HL-60 (cell line): ENCODE measurements at regions not wholly inside any gene's neighbourhood (a gene's known extent, or its start where the extent isn't known, plus 50 kb on each side); places are given as distances from the start of the nearest gene placed in this dataset.

ENCODE experiments used
- CTCF ChIP-seq: IDR thresholded peaks from one replicate; pipeline ENCODE4 v1.5.1; 2011; ENCODE audit warnings: low read length, control low read depth, inconsistent platforms; ENCODE audit not compliant: insufficient read depth
- GABPA ChIP-seq: IDR thresholded peaks from 2 replicates; pipeline ENCODE4 v1.6.1; 2012; ENCODE audit warnings: low read depth
- POLR2AphosphoS5 ChIP-seq: IDR thresholded peaks from 2 replicates; pipeline ENCODE4 v1.6.1; 2012; ENCODE audit warnings: low read depth
- REST ChIP-seq: IDR thresholded peaks from 2 replicates; pipeline ENCODE4 v1.6.1; 2012; ENCODE audit warnings: low read depth; ENCODE audit not compliant: insufficient replicate concordance
- SPI1 ChIP-seq: IDR thresholded peaks from 2 replicates; pipeline ENCODE4 v1.6.1; 2012; ENCODE audit warnings: low read depth, mild to moderate bottlenecking, borderline replicate concordance

- TF ChIP-seq CTCF, result no peak
- no peak for TF ChIP-seq REST
- no peak for TF ChIP-seq POLR2AphosphoS5
- TF ChIP-seq SPI1, result no peak
- TF ChIP-seq GABPA, result no peak
Observed at GRCh38 chr9:1554081-1555035, 460.8 kb upstream of the SMARCA2 start.
